ENCODE measurements at regions not wholly inside any gene's neighbourhood (a gene's known extent, or its start where the extent isn't known, plus 50 kb on each side); places are given as distances from the start of the nearest gene placed in this dataset.

DNA sequence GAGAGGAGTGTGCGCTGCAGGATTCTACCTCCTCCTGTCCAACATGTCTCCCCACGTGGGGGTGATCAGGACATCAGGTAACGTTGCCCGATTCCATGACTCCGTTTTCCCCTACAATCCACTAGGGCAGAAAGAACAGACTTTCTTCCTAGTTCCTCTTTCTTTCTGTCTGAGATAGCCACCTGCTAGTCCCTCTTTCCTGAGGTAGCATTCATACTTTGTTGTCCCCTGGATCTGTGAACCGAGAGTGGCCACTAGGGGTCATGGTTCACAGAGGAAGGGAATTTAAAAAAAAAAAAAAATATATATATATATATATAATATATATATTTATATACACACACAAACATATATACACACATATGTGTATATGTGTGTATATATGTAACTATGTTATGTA, 210.0 kb upstream of the ZNF521 start:
- TF ChIP-seq, protein P1, sequence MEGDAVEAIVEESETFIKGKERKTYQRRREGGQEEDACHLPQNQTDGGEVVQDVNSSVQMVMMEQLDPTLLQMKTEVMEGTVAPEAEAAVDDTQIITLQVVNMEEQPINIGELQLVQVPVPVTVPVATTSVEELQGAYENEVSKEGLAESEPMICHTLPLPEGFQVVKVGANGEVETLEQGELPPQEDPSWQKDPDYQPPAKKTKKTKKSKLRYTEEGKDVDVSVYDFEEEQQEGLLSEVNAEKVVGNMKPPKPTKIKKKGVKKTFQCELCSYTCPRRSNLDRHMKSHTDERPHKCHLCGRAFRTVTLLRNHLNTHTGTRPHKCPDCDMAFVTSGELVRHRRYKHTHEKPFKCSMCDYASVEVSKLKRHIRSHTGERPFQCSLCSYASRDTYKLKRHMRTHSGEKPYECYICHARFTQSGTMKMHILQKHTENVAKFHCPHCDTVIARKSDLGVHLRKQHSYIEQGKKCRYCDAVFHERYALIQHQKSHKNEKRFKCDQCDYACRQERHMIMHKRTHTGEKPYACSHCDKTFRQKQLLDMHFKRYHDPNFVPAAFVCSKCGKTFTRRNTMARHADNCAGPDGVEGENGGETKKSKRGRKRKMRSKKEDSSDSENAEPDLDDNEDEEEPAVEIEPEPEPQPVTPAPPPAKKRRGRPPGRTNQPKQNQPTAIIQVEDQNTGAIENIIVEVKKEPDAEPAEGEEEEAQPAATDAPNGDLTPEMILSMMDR (conservative IDR thresholded peaks at IDR 0.05; ENCODE audit: low read length), result peak; percentile 43
- no peak for TF ChIP-seq EZH2phosphoT487 (IDR thresholded peaks at IDR 0.05; ENCODE audit: borderline replicate concordance)

Data from Loucy (cell line).